Testis (tissue), 2 donors: ENCODE measurements at regions not wholly inside any gene's neighbourhood (a gene's known extent, or its start where the extent isn't known, plus 50 kb on each side); places are given as distances from the start of the nearest gene placed in this dataset.

ENCODE experiments used
- POLR2A ChIP-seq: fragments of 450-650 bp; IDR thresholded peaks from one replicate; pipeline ENCODE4 v1.6.1; 2017; ENCODE audit warnings: antibody characterized with exemption, mild to moderate bottlenecking, moderate library complexity
- TF ChIP-seq, protein P1 (sequence below), 3 experiments: fragments of 450-650 bp in 2 of 3; fragments of 200-600 bp in 1 of 3; sonication (generic) in 1 of 3; IDR thresholded peaks; one replicate each; pipeline ENCODE4 v1.5.1; 2016 to 2019; ENCODE audit warnings: antibody characterized with exemption in 3 of 3, mild to moderate bottlenecking in 2 of 3, moderate library complexity in 1 of 3

DNA sequence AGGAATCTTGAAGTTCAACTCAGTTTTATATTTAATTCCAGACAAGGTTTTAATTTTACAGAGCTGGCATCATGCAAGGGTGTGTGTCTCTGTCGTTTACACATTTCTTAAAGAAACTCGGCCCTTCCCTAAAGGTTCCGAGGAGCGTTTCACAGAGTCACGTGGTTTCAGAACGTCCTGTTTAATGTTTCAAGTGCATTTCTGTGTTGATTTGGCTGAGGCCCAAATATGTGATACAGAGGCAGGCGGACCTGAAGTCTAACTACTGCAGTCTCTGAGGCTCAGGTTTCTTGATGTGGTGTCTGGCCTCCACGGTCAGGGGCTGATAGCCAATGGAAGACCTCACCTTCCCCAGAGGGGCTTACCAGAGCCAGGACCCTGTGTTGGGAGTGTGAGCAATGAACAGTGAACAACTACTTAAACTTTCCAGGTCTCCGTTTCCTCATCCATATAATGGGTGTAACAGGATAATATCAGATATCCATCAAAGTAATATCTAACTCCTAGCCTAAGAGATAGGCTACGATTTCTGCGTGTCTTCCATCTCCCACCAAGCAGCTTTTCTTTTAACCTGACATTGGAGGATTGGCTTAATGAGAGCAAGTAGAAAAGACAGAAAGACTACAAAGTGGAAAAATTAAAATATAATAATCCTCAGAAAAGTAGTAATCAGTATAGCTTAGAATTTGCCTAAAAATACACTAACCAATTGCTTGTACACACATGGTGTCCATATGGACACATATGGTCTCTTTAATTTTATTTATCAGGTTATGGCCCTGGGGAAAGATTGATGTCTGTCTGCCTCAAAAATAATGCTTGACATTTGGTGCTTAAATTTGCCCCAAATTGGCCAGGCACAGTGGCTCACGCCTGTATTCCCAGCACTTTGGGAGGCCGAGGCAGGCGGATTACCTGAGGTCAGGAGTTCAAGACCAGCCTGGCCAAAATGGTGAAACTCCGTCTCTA is 50.0 kb upstream of the TRIM2 start:
- TF ChIP-seq, protein P1, sequence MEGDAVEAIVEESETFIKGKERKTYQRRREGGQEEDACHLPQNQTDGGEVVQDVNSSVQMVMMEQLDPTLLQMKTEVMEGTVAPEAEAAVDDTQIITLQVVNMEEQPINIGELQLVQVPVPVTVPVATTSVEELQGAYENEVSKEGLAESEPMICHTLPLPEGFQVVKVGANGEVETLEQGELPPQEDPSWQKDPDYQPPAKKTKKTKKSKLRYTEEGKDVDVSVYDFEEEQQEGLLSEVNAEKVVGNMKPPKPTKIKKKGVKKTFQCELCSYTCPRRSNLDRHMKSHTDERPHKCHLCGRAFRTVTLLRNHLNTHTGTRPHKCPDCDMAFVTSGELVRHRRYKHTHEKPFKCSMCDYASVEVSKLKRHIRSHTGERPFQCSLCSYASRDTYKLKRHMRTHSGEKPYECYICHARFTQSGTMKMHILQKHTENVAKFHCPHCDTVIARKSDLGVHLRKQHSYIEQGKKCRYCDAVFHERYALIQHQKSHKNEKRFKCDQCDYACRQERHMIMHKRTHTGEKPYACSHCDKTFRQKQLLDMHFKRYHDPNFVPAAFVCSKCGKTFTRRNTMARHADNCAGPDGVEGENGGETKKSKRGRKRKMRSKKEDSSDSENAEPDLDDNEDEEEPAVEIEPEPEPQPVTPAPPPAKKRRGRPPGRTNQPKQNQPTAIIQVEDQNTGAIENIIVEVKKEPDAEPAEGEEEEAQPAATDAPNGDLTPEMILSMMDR (IDR thresholded peaks at IDR 0.05): no peak
- TF ChIP-seq POLR2A: no peak
